Parathyroid adenoma (tissue), 2 donors: ENCODE measurements at regions not wholly inside any gene's neighbourhood (a gene's known extent, or its start where the extent isn't known, plus 50 kb on each side); places are given as distances from the start of the nearest gene placed in this dataset.

ENCODE experiments used
- H2AFZ ChIP-seq: fragments of 300-600 bp; sonication (generic); one replicate; pipeline ENCODE4 v1.7.0; 2017; ENCODE audit warnings: antibody characterized with exemption, mild to moderate bottlenecking
- H3K27ac ChIP-seq: fragments of 300-600 bp; sonication (generic); one replicate; pipeline ENCODE4 v1.7.0; 2017
- H3K27me3 ChIP-seq: fragments of 300-600 bp; sonication (generic); one replicate; pipeline ENCODE4 v1.7.0; 2017; ENCODE audit warnings: low read length; ENCODE audit not compliant: control insufficient read depth, insufficient read depth
- H3K36me3 ChIP-seq: fragments of 300-600 bp; sonication (generic); one replicate; pipeline ENCODE4 v1.7.0; 2017; ENCODE audit warnings: low read length; ENCODE audit not compliant: control insufficient read depth, insufficient read depth
- H3K4me1 ChIP-seq: fragments of 300-600 bp; sonication (generic); one replicate; pipeline ENCODE4 v1.7.0; 2017; ENCODE audit warnings: control low read depth
- H3K4me2 ChIP-seq: fragments of 300-600 bp; sonication (generic); one replicate; pipeline ENCODE4 v1.7.0; 2017; ENCODE audit warnings: low read length
- H3K4me3 ChIP-seq: fragments of 300-600 bp; sonication (generic); one replicate; pipeline ENCODE4 v1.7.0; 2017; ENCODE audit warnings: low read depth, low read length
- H3K79me2 ChIP-seq: fragments of 300-600 bp; sonication (generic); one replicate; pipeline ENCODE4 v1.7.0; 2017; ENCODE audit warnings: control low read depth
- H3K9ac ChIP-seq: fragments of 300-600 bp; sonication (generic); one replicate; pipeline ENCODE4 v1.7.0; 2017; ENCODE audit warnings: mild to moderate bottlenecking
- H3K9me3 ChIP-seq: fragments of 300-600 bp; sonication (generic); one replicate; pipeline ENCODE4 v1.7.0; 2017; ENCODE audit warnings: low read length; ENCODE audit not compliant: control insufficient read depth
- CTCF ChIP-seq: fragments of 300-600 bp; sonication (generic); IDR thresholded peaks from one replicate; pipeline ENCODE4 v1.7.0; 2017; ENCODE audit warnings: antibody characterized with exemption, mild to moderate bottlenecking
- donor health status: primary hyperparathyroidism.

- H3K36me3 ChIP-seq = no peaks in the 10 kb centered on the region
- H2AFZ ChIP-seq = no peak overlapping the region
- no peak overlapping the region for H3K4me2 ChIP-seq
- no peaks in the 10 kb centered on the region for H3K27me3 ChIP-seq
- no peaks in the 10 kb centered on the region for H3K9me3 ChIP-seq
- no peak for TF ChIP-seq CTCF
- H3K27ac ChIP-seq = no peak overlapping the region
- H3K4me3 ChIP-seq = no peak overlapping the region
- H3K9ac ChIP-seq = no peak overlapping the region
- H3K4me1 ChIP-seq = no peaks in the 10 kb centered on the region
- H3K79me2 ChIP-seq = no peaks in the 10 kb centered on the region
These were observed 604.7 kb upstream of the JAG1 start for GRCh38 chr20:11278461-11278860.

- no peak overlapping the region for H2AFZ ChIP-seq
- no peaks in the 10 kb centered on the region for H3K9me3 ChIP-seq
- no peaks in the 10 kb centered on the region for H3K4me1 ChIP-seq
- no peak overlapping the region for H3K4me3 ChIP-seq
- H3K27me3 ChIP-seq = no peaks in the 10 kb centered on the region
- no peak overlapping the region for H3K27ac ChIP-seq
- H3K9ac ChIP-seq = no peak overlapping the region
- no peak for TF ChIP-seq CTCF
- no peak overlapping the region for H3K4me2 ChIP-seq
- H3K36me3 ChIP-seq = no peaks in the 10 kb centered on the region
- no peaks in the 10 kb centered on the region for H3K79me2 ChIP-seq
These were observed 607.4 kb upstream of the JAG1 start for GRCh38 chr20:11281240-11281639.

- Histone ChIP-seq H3K27ac (no peak overlapping the region), H3K79me2 (no peaks in the 10 kb centered on the region), H3K9me3 (no peaks in the 10 kb centered on the region), H3K4me3 (no peak overlapping the region), H3K36me3 (no peaks in the 10 kb centered on the region), H3K9ac (no peak overlapping the region), H3K4me1 (no peaks in the 10 kb centered on the region), H3K27me3 (no peaks in the 10 kb centered on the region), H2AFZ (no peak overlapping the region), H3K4me2 (no peak overlapping the region)
- no peak for TF ChIP-seq CTCF
These were observed 608.0 kb upstream of the JAG1 start for GRCh38 chr20:11281768-11282167.

- no peaks in the 10 kb centered on the region for H3K79me2 ChIP-seq
- no peak overlapping the region for H3K27ac ChIP-seq
- TF ChIP-seq CTCF = no peak
- H3K4me1 ChIP-seq = no peaks in the 10 kb centered on the region
- H3K36me3 ChIP-seq = no peaks in the 10 kb centered on the region
- H2AFZ ChIP-seq = no peak overlapping the region
- H3K4me3 ChIP-seq = no peak overlapping the region
- H3K4me2 ChIP-seq = no peak overlapping the region
- H3K27me3 ChIP-seq = no peaks in the 10 kb centered on the region
- no peak overlapping the region for H3K9ac ChIP-seq
- no peaks in the 10 kb centered on the region for H3K9me3 ChIP-seq
These were observed 613.3 kb upstream of the JAG1 start for GRCh38 chr20:11287126-11287525.

GRCh38 chr20:11296221-11296620, 621.5 kb upstream of the BTBD3 start:
- Histone ChIP-seq H3K36me3 (no peaks in the 10 kb centered on the region), H3K27ac (no peak overlapping the region), H3K9me3 (no peaks in the 10 kb centered on the region), H2AFZ (no peak overlapping the region), H3K4me1 (no peaks in the 10 kb centered on the region), H3K27me3 (no peaks in the 10 kb centered on the region), H3K4me3 (no peak overlapping the region), H3K9ac (no peak overlapping the region), H3K79me2 (no peaks in the 10 kb centered on the region), H3K4me2 (no peak overlapping the region)
- no peak for TF ChIP-seq CTCF
